ENCODE measurements at regions not wholly inside any gene's neighbourhood (a gene's known extent, or its start where the extent isn't known, plus 50 kb on each side); places are given as distances from the start of the nearest gene placed in this dataset.
A peak's percentile ranks its signal among the peaks of the same experiment; 100 is the strongest.

GRCh38 chr22:46038516-46039430 is 61.8 kb upstream of the WNT7B start:
- H2BK5ac ChIP-seq (ENCODE audit: low read depth, low read length, poor library complexity, severe bottlenecking) = no peak overlapping the region
- H3K4me1 ChIP-seq (ENCODE audit: control insufficient read depth, insufficient read depth, low read depth, low read length) = peaks cover 20% of the 10 kb centered on the region
- 88% methylated on average over 11 of the region's 18 CpGs for WGBS
- H2AFZ ChIP-seq (ENCODE audit: low read depth, low read length) = no peak overlapping the region
- H3K4ac ChIP-seq (ENCODE audit: low read depth in 1 of 2, low read length in 2 of 2) = no peak overlapping the region
- no peak overlapping the region for H2AK5ac ChIP-seq (ENCODE audit: low read length, severe bottlenecking)
- no peak overlapping the region for H3K4me2 ChIP-seq (ENCODE audit: low read length, poor library complexity, severe bottlenecking)
- peak overlapping the region; percentile 50 for H3K9ac ChIP-seq (ENCODE audit: low read length)
- H3K4me3 ChIP-seq (ENCODE audit: insufficient read depth in 1 of 2, low read depth in 1 of 2, low read length in 2 of 2) = no peak overlapping the region
- H3K79me1 ChIP-seq (replicated peaks; ENCODE audit: low read length, poor library complexity, severe bottlenecking) = peaks cover 21% of the 10 kb centered on the region
- no peaks in the 10 kb centered on the region for H3K27me3 ChIP-seq (ENCODE audit: control insufficient read depth in 1 of 2, insufficient read depth in 1 of 2, low read length in 2 of 2)
- H2BK12ac ChIP-seq (ENCODE audit: low read length in 2 of 2) = peak overlapping the region in 1 of 2 experiments; percentile 31
- peaks cover 0 to 4% of the 10 kb centered on the region in 2 experiments for H3K36me3 ChIP-seq (ENCODE audit: control insufficient read depth in 1 of 2, insufficient read depth in 2 of 2, low read depth in 1 of 2, low read length in 2 of 2)
- H3K23ac ChIP-seq (ENCODE audit: low read length in 2 of 2) = no peak overlapping the region
- peak overlapping the region; percentile 61 for H4K91ac ChIP-seq (ENCODE audit: low read length)
- H3K18ac ChIP-seq (ENCODE audit: low read depth in 1 of 2, low read length in 2 of 2) = no peak overlapping the region
- no peak overlapping the region for H2BK15ac ChIP-seq (ENCODE audit: low read depth, poor library complexity, severe bottlenecking)
- peak overlapping the region; percentile 33 for H4K8ac ChIP-seq (ENCODE audit: low read length)
- no peak for DNase-seq
- no peak overlapping the region for H3K27ac ChIP-seq (ENCODE audit: low read length, poor library complexity, severe bottlenecking)
- no peak overlapping the region for H3K14ac ChIP-seq (ENCODE audit: low read length in 2 of 2)
- H2BK120ac ChIP-seq (ENCODE audit: low read depth, low read length) = no peak overlapping the region
- no peaks in the 10 kb centered on the region for H3K9me3 ChIP-seq (ENCODE audit: control insufficient read depth, low read length)

GRCh38 chr22:46039535-46039934 is 62.6 kb upstream of the WNT7B start:
- no peak overlapping the region for H3K4me3 ChIP-seq (ENCODE audit: insufficient read depth in 1 of 2, low read depth in 1 of 2, low read length in 2 of 2)
- peaks cover 0 to 4% of the 10 kb centered on the region in 2 experiments for H3K36me3 ChIP-seq (ENCODE audit: control insufficient read depth in 1 of 2, insufficient read depth in 2 of 2, low read depth in 1 of 2, low read length in 2 of 2)
- no peak for DNase-seq
- no peak overlapping the region for H4K8ac ChIP-seq (ENCODE audit: low read length)
- H3K9ac ChIP-seq (ENCODE audit: low read length) = peak overlapping the region; percentile 50
- no peak overlapping the region for H2BK12ac ChIP-seq (ENCODE audit: low read length in 2 of 2)
- H3K27ac ChIP-seq (ENCODE audit: low read length, poor library complexity, severe bottlenecking) = no peak overlapping the region
- H2BK15ac ChIP-seq (ENCODE audit: low read depth, poor library complexity, severe bottlenecking) = no peak overlapping the region
- WGBS = 86% methylated on average over 5 of the region's 6 CpGs
- no peak overlapping the region for H3K14ac ChIP-seq (ENCODE audit: low read length in 2 of 2)
- peaks cover 26% of the 10 kb centered on the region for H3K4me1 ChIP-seq (ENCODE audit: control insufficient read depth, insufficient read depth, low read depth, low read length)
- no peak overlapping the region for H2AK5ac ChIP-seq (ENCODE audit: low read length, severe bottlenecking)
- H3K4me2 ChIP-seq (ENCODE audit: low read length, poor library complexity, severe bottlenecking) = no peak overlapping the region
- no peak overlapping the region for H2BK120ac ChIP-seq (ENCODE audit: low read depth, low read length)
- H2AFZ ChIP-seq (ENCODE audit: low read depth, low read length) = no peak overlapping the region
- H3K4ac ChIP-seq (ENCODE audit: low read depth in 1 of 2, low read length in 2 of 2) = no peak overlapping the region
- H3K27me3 ChIP-seq (ENCODE audit: control insufficient read depth in 1 of 2, insufficient read depth in 1 of 2, low read length in 2 of 2) = no peaks in the 10 kb centered on the region
- peaks cover 25% of the 10 kb centered on the region for H3K79me1 ChIP-seq (replicated peaks; ENCODE audit: low read length, poor library complexity, severe bottlenecking)
- H2BK5ac ChIP-seq (ENCODE audit: low read depth, low read length, poor library complexity, severe bottlenecking) = no peak overlapping the region
- no peak overlapping the region for H3K23ac ChIP-seq (ENCODE audit: low read length in 2 of 2)
- no peaks in the 10 kb centered on the region for H3K9me3 ChIP-seq (ENCODE audit: control insufficient read depth, low read length)
- no peak overlapping the region for H4K91ac ChIP-seq (ENCODE audit: low read length)
- H3K18ac ChIP-seq (ENCODE audit: low read depth in 1 of 2, low read length in 2 of 2) = no peak overlapping the region

- 88% methylated on average over 20 of the region's 20 CpGs for WGBS
- Histone ChIP-seq H3K4ac (ENCODE audit: low read depth in 1 of 2, low read length in 2 of 2) (no peak overlapping the region), H3K4me1 (ENCODE audit: control insufficient read depth, insufficient read depth, low read depth, low read length) (peaks cover 32% of the 10 kb centered on the region), H2BK120ac (ENCODE audit: low read depth, low read length) (no peak overlapping the region), H2AFZ (ENCODE audit: low read depth, low read length) (no peak overlapping the region), H2BK5ac (ENCODE audit: low read depth, low read length, poor library complexity, severe bottlenecking) (no peak overlapping the region), H3K4me2 (ENCODE audit: low read length, poor library complexity, severe bottlenecking) (no peak overlapping the region), H2BK12ac (ENCODE audit: low read length in 2 of 2) (no peak overlapping the region), H2AK5ac (ENCODE audit: low read length, severe bottlenecking) (no peak overlapping the region), H2BK15ac (ENCODE audit: low read depth, poor library complexity, severe bottlenecking) (no peak overlapping the region), H3K36me3 (ENCODE audit: control insufficient read depth in 1 of 2, insufficient read depth in 2 of 2, low read depth in 1 of 2, low read length in 2 of 2) (peaks cover 0 to 4% of the 10 kb centered on the region in 2 experiments), H3K27ac (ENCODE audit: low read length, poor library complexity, severe bottlenecking) (no peak overlapping the region), H3K23ac (ENCODE audit: low read length in 2 of 2) (no peak overlapping the region), H3K4me3 (ENCODE audit: insufficient read depth in 1 of 2, low read depth in 1 of 2, low read length in 2 of 2) (no peak overlapping the region), H3K14ac (ENCODE audit: low read length in 2 of 2) (no peak overlapping the region), H4K8ac (ENCODE audit: low read length) (no peak overlapping the region), H4K91ac (ENCODE audit: low read length) (no peak overlapping the region), H3K18ac (ENCODE audit: low read depth in 1 of 2, low read length in 2 of 2) (no peak overlapping the region), H3K27me3 (ENCODE audit: control insufficient read depth in 1 of 2, insufficient read depth in 1 of 2, low read length in 2 of 2) (no peaks in the 10 kb centered on the region), H3K9ac (ENCODE audit: low read length) (peak overlapping the region; percentile 17), H3K9me3 (ENCODE audit: control insufficient read depth, low read length) (no peaks in the 10 kb centered on the region), H3K79me1 (replicated peaks; ENCODE audit: low read length, poor library complexity, severe bottlenecking) (peaks cover 25% of the 10 kb centered on the region)
- DNase-seq = no peak
Measured at GRCh38 chr22:46040471-46041465, 63.8 kb upstream of the WNT7B start.

GRCh38 chr22:46041642-46042041 is 64.7 kb upstream of the WNT7B start:
- Histone ChIP-seq H2AFZ (ENCODE audit: low read depth, low read length) (no peak overlapping the region), H3K18ac (ENCODE audit: low read depth in 1 of 2, low read length in 2 of 2) (no peak overlapping the region), H3K9me3 (ENCODE audit: control insufficient read depth, low read length) (no peaks in the 10 kb centered on the region), H4K8ac (ENCODE audit: low read length) (no peak overlapping the region), H3K14ac (ENCODE audit: low read length in 2 of 2) (peak overlapping the region in 1 of 2 experiments; percentile 20), H2BK5ac (ENCODE audit: low read depth, low read length, poor library complexity, severe bottlenecking) (no peak overlapping the region), H3K27ac (ENCODE audit: low read length, poor library complexity, severe bottlenecking) (no peak overlapping the region), H3K27me3 (ENCODE audit: control insufficient read depth in 1 of 2, insufficient read depth in 1 of 2, low read length in 2 of 2) (no peaks in the 10 kb centered on the region), H3K36me3 (ENCODE audit: control insufficient read depth in 1 of 2, insufficient read depth in 2 of 2, low read depth in 1 of 2, low read length in 2 of 2) (peaks cover 0 to 4% of the 10 kb centered on the region in 2 experiments), H2AK5ac (ENCODE audit: low read length, severe bottlenecking) (peak overlapping the region; percentile 55), H3K4ac (ENCODE audit: low read depth in 1 of 2, low read length in 2 of 2) (no peak overlapping the region), H3K79me1 (replicated peaks; ENCODE audit: low read length, poor library complexity, severe bottlenecking) (peaks cover 20% of the 10 kb centered on the region), H4K91ac (ENCODE audit: low read length) (no peak overlapping the region), H3K4me1 (ENCODE audit: control insufficient read depth, insufficient read depth, low read depth, low read length) (peaks cover 31% of the 10 kb centered on the region), H3K4me3 (ENCODE audit: insufficient read depth in 1 of 2, low read depth in 1 of 2, low read length in 2 of 2) (no peak overlapping the region), H3K9ac (ENCODE audit: low read length) (peak overlapping the region; percentile 17), H2BK120ac (ENCODE audit: low read depth, low read length) (no peak overlapping the region), H2BK12ac (ENCODE audit: low read length in 2 of 2) (no peak overlapping the region), H2BK15ac (ENCODE audit: low read depth, poor library complexity, severe bottlenecking) (no peak overlapping the region), H3K4me2 (ENCODE audit: low read length, poor library complexity, severe bottlenecking) (no peak overlapping the region), H3K23ac (ENCODE audit: low read length in 2 of 2) (no peak overlapping the region)
- DNase-seq = no peak
- WGBS = 89% methylated on average over 9 of the region's 9 CpGs
